Right hindlimb (tissue), 1 donor: ENCODE measurements at regions not wholly inside any gene's neighbourhood (a gene's known extent, or its start where the extent isn't known, plus 50 kb on each side); places are given as distances from the start of the nearest gene placed in this dataset.

Source experiments
- DNase-seq: peaks from one replicate; pipeline ENCODE4 v3.0.0-alpha.2; 2018

- DNase-seq, result no peak
Measured at GRCh38 chr1:191163621-191164020, 686.0 kb upstream of the BRINP3 start.

GRCh38 chr1:191174298-191174697, 696.6 kb upstream of the BRINP3 start:
- no peak for DNase-seq

GRCh38 chr1:191176131-191176530, 698.5 kb upstream of the BRINP3 start:
- no peak for DNase-seq

- DNase-seq, result no peak
Measured at GRCh38 chr1:191206513-191207207, 729.0 kb upstream of the BRINP3 start.

GRCh38 chr1:191222206-191222605, 744.5 kb upstream of the BRINP3 start:
- DNase-seq, result no peak

GRCh38 chr1:191240925-191241324, 763.3 kb upstream of the BRINP3 start:
- no peak for DNase-seq

GRCh38 chr1:191255354-191256054, 777.8 kb upstream of the BRINP3 start:
- no peak for DNase-seq

GRCh38 chr1:191256917-191257316, 779.3 kb upstream of the BRINP3 start:
- DNase-seq, result no peak

GRCh38 chr1:191260056-191260455, 782.4 kb upstream of the BRINP3 start:
- DNase-seq, result no peak

- no peak for DNase-seq
Measured at GRCh38 chr1:191261111-191261510, 783.4 kb upstream of the BRINP3 start.

- no peak for DNase-seq
Measured at GRCh38 chr1:191279266-191279800, 801.7 kb upstream of the BRINP3 start.

GRCh38 chr1:191284175-191284574, 806.5 kb upstream of the BRINP3 start:
- no peak for DNase-seq

- no peak for DNase-seq
Measured at GRCh38 chr1:191290441-191290840, 812.8 kb upstream of the BRINP3 start.

- DNase-seq, result no peak
Measured at GRCh38 chr1:191305370-191305769, 827.7 kb upstream of the BRINP3 start.

- DNase-seq, result no peak
Measured at GRCh38 chr1:191306916-191307315, 829.3 kb upstream of the BRINP3 start.

GRCh38 chr1:191320062-191320461, 838.2 kb upstream of the RGS18 start:
- no peak for DNase-seq

GRCh38 chr1:191327868-191328267, 830.4 kb upstream of the RGS18 start:
- DNase-seq, result no peak

- no peak for DNase-seq
Measured at GRCh38 chr1:191343816-191344215, 814.4 kb upstream of the RGS18 start.

- DNase-seq, result no peak
Measured at GRCh38 chr1:191346381-191346780, 811.9 kb upstream of the RGS18 start.

- DNase-seq, result no peak
Measured at GRCh38 chr1:191348328-191348727, 809.9 kb upstream of the RGS18 start.

GRCh38 chr1:191350938-191351337, 807.3 kb upstream of the RGS18 start:
- no peak for DNase-seq

- DNase-seq, result no peak
Measured at GRCh38 chr1:191358724-191359123, 799.5 kb upstream of the RGS18 start.

GRCh38 chr1:191366686-191367085, 791.6 kb upstream of the RGS18 start:
- DNase-seq, result no peak

GRCh38 chr1:191368891-191369654, 789.2 kb upstream of the RGS18 start:
- no peak for DNase-seq
